ENCODE measurements at regions not wholly inside any gene's neighbourhood (a gene's known extent, or its start where the extent isn't known, plus 50 kb on each side); places are given as distances from the start of the nearest gene placed in this dataset.

DNA sequence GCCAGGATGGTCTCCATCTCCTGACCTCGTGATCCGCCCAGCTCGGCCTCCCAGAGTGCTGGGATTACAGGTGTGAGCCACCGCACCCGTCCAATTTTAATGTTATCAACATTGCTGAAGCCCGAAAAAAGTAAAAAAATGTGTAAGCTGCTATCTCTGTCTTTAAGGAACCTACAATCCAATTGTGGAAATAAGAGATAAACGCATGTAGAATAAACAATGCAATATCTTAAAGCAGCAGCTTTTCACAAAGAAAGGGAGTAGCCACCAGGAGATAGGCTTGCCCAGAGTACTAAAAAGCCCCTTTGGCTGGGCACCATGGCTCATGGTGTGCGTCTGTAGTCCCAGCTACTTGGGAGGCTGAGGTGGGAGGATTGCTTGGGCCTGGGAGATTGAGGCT lies 282.9 kb upstream of the LYZL1 start (continued):
- TF ChIP-seq, protein P1, sequence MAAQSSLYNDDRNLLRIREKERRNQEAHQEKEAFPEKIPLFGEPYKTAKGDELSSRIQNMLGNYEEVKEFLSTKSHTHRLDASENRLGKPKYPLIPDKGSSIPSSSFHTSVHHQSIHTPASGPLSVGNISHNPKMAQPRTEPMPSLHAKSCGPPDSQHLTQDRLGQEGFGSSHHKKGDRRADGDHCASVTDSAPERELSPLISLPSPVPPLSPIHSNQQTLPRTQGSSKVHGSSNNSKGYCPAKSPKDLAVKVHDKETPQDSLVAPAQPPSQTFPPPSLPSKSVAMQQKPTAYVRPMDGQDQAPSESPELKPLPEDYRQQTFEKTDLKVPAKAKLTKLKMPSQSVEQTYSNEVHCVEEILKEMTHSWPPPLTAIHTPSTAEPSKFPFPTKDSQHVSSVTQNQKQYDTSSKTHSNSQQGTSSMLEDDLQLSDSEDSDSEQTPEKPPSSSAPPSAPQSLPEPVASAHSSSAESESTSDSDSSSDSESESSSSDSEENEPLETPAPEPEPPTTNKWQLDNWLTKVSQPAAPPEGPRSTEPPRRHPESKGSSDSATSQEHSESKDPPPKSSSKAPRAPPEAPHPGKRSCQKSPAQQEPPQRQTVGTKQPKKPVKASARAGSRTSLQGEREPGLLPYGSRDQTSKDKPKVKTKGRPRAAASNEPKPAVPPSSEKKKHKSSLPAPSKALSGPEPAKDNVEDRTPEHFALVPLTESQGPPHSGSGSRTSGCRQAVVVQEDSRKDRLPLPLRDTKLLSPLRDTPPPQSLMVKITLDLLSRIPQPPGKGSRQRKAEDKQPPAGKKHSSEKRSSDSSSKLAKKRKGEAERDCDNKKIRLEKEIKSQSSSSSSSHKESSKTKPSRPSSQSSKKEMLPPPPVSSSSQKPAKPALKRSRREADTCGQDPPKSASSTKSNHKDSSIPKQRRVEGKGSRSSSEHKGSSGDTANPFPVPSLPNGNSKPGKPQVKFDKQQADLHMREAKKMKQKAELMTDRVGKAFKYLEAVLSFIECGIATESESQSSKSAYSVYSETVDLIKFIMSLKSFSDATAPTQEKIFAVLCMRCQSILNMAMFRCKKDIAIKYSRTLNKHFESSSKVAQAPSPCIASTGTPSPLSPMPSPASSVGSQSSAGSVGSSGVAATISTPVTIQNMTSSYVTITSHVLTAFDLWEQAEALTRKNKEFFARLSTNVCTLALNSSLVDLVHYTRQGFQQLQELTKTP (IDR thresholded peaks at IDR 0.05; ENCODE audit: low read depth in 1 of 2, partially characterized antibody in 2 of 2) = peak in 1 of 2 experiments; percentile 44
- TF ChIP-seq KLF16 (IDR thresholded peaks at IDR 0.05) = peak; percentile 83
- TF ChIP-seq, protein P2, sequence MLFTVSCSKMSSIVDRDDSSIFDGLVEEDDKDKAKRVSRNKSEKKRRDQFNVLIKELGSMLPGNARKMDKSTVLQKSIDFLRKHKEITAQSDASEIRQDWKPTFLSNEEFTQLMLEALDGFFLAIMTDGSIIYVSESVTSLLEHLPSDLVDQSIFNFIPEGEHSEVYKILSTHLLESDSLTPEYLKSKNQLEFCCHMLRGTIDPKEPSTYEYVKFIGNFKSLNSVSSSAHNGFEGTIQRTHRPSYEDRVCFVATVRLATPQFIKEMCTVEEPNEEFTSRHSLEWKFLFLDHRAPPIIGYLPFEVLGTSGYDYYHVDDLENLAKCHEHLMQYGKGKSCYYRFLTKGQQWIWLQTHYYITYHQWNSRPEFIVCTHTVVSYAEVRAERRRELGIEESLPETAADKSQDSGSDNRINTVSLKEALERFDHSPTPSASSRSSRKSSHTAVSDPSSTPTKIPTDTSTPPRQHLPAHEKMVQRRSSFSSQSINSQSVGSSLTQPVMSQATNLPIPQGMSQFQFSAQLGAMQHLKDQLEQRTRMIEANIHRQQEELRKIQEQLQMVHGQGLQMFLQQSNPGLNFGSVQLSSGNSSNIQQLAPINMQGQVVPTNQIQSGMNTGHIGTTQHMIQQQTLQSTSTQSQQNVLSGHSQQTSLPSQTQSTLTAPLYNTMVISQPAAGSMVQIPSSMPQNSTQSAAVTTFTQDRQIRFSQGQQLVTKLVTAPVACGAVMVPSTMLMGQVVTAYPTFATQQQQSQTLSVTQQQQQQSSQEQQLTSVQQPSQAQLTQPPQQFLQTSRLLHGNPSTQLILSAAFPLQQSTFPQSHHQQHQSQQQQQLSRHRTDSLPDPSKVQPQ (CRISPR knock-in tag; IDR thresholded peaks at IDR 0.05; ENCODE audit: borderline replicate concordance) = no peak
- TF ChIP-seq TAL1 (IDR thresholded peaks at IDR 0.05) = peak; percentile 97
- peak; percentile 94 for TF ChIP-seq CBFA2T3 (IDR thresholded peaks at IDR 0.05)
- no peak for TF ChIP-seq CBX3 (IDR thresholded peaks at IDR 0.05; ENCODE audit: borderline replicate concordance in 1 of 2, low read length in 2 of 2)
- TF ChIP-seq, protein P3, sequence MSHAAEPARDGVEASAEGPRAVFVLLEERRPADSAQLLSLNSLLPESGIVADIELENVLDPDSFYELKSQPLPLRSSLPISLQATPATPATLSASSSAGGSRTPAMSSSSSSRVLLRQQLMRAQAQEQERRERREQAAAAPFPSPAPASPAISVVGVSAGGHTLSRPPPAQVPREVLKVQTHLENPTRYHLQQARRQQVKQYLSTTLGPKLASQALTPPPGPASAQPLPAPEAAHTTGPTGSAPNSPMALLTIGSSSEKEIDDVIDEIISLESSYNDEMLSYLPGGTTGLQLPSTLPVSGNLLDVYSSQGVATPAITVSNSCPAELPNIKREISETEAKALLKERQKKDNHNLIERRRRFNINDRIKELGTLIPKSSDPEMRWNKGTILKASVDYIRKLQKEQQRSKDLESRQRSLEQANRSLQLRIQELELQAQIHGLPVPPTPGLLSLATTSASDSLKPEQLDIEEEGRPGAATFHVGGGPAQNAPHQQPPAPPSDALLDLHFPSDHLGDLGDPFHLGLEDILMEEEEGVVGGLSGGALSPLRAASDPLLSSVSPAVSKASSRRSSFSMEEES (CRISPR knock-in tag; IDR thresholded peaks at IDR 0.05) = peak; percentile 31; the same call in 1 of the 2 replicates
- TF ChIP-seq, protein P4, sequence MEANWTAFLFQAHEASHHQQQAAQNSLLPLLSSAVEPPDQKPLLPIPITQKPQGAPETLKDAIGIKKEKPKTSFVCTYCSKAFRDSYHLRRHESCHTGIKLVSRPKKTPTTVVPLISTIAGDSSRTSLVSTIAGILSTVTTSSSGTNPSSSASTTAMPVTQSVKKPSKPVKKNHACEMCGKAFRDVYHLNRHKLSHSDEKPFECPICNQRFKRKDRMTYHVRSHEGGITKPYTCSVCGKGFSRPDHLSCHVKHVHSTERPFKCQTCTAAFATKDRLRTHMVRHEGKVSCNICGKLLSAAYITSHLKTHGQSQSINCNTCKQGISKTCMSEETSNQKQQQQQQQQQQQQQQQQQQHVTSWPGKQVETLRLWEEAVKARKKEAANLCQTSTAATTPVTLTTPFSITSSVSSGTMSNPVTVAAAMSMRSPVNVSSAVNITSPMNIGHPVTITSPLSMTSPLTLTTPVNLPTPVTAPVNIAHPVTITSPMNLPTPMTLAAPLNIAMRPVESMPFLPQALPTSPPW (CRISPR knock-in tag; IDR thresholded peaks at IDR 0.05) = no peak
- TF ChIP-seq ZFP36 (IDR thresholded peaks at IDR 0.05; ENCODE audit: low read depth, low read length, partially characterized antibody) = no peak
- TF ChIP-seq CCNT2 (IDR thresholded peaks at IDR 0.05; ENCODE audit: borderline replicate concordance, extremely low read depth, insufficient read length, low read depth, low read length) = peak; percentile 79
- TF ChIP-seq, protein P5, sequence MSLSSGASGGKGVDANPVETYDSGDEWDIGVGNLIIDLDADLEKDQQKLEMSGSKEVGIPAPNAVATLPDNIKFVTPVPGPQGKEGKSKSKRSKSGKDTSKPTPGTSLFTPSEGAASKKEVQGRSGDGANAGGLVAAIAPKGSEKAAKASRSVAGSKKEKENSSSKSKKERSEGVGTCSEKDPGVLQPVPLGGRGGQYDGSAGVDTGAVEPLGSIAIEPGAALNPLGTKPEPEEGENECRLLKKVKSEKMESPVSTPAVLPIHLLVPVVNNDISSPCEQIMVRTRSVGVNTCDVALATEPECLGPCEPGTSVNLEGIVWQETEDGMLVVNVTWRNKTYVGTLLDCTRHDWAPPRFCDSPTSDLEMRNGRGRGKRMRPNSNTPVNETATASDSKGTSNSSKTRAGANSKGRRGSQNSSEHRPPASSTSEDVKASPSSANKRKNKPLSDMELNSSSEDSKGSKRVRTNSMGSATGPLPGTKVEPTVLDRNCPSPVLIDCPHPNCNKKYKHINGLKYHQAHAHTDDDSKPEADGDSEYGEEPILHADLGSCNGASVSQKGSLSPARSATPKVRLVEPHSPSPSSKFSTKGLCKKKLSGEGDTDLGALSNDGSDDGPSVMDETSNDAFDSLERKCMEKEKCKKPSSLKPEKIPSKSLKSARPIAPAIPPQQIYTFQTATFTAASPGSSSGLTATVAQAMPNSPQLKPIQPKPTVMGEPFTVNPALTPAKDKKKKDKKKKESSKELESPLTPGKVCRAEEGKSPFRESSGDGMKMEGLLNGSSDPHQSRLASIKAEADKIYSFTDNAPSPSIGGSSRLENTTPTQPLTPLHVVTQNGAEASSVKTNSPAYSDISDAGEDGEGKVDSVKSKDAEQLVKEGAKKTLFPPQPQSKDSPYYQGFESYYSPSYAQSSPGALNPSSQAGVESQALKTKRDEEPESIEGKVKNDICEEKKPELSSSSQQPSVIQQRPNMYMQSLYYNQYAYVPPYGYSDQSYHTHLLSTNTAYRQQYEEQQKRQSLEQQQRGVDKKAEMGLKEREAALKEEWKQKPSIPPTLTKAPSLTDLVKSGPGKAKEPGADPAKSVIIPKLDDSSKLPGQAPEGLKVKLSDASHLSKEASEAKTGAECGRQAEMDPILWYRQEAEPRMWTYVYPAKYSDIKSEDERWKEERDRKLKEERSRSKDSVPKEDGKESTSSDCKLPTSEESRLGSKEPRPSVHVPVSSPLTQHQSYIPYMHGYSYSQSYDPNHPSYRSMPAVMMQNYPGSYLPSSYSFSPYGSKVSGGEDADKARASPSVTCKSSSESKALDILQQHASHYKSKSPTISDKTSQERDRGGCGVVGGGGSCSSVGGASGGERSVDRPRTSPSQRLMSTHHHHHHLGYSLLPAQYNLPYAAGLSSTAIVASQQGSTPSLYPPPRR (CRISPR knock-in tag; IDR thresholded peaks at IDR 0.05; ENCODE audit: borderline replicate concordance) = no peak
- TF ChIP-seq SMARCB1 (IDR thresholded peaks at IDR 0.05; ENCODE audit: insufficient read length, low read depth) = no peak
- TF ChIP-seq BCOR (IDR thresholded peaks at IDR 0.05) = 0 out of 2 replicates have a peak, but pooled peaks have one; percentile 12
